ENCODE measurements at regions not wholly inside any gene's neighbourhood (a gene's known extent, or its start where the extent isn't known, plus 50 kb on each side); places are given as distances from the start of the nearest gene placed in this dataset.

GRCh38 chr22:49362211-49362839 is 465.3 kb downstream of the BRD1 start:
- no peak for TF ChIP-seq ZFX (IDR thresholded peaks at IDR 0.05; ENCODE audit: borderline replicate concordance)
- TF ChIP-seq CTCF (IDR thresholded peaks at IDR 0.05): no peak
- no peak overlapping the region for H3K27ac ChIP-seq

DNA sequence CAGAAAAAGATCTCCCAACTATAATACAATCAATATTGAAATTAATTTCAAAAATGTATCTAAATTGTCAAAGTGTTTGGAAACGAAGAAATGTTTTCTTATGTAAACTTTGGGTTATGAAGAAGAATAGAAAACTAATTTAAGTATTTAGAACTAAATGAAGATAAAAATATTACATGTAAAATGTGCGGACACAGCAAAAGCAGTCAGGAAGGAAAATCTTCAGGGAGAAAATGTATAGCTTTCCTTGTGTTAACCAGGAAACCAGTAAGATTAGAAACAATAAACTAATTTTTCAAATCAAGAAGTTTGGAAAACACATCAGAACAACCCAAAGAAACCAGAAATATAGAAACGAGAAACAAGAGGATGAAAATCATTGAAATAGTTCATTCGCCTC is 466.5 kb downstream of the BRD1 start:
- no peak overlapping the region for H3K27ac ChIP-seq
- TF ChIP-seq ZFX (IDR thresholded peaks at IDR 0.05; ENCODE audit: borderline replicate concordance): no peak
- no peak for TF ChIP-seq CTCF (IDR thresholded peaks at IDR 0.05)

GRCh38 chr22:49360746-49361145 is 466.9 kb downstream of the BRD1 start:
- TF ChIP-seq CTCF (IDR thresholded peaks at IDR 0.05) (no peak), ZFX (IDR thresholded peaks at IDR 0.05; ENCODE audit: borderline replicate concordance) (no peak)
- H3K27ac ChIP-seq: no peak overlapping the region

- H3K27ac ChIP-seq: no peak overlapping the region
- TF ChIP-seq CTCF (IDR thresholded peaks at IDR 0.05) (no peak), ZFX (IDR thresholded peaks at IDR 0.05; ENCODE audit: borderline replicate concordance) (no peak)
These were observed 468.6 kb downstream of the BRD1 start for GRCh38 chr22:49359076-49359475.

DNA sequence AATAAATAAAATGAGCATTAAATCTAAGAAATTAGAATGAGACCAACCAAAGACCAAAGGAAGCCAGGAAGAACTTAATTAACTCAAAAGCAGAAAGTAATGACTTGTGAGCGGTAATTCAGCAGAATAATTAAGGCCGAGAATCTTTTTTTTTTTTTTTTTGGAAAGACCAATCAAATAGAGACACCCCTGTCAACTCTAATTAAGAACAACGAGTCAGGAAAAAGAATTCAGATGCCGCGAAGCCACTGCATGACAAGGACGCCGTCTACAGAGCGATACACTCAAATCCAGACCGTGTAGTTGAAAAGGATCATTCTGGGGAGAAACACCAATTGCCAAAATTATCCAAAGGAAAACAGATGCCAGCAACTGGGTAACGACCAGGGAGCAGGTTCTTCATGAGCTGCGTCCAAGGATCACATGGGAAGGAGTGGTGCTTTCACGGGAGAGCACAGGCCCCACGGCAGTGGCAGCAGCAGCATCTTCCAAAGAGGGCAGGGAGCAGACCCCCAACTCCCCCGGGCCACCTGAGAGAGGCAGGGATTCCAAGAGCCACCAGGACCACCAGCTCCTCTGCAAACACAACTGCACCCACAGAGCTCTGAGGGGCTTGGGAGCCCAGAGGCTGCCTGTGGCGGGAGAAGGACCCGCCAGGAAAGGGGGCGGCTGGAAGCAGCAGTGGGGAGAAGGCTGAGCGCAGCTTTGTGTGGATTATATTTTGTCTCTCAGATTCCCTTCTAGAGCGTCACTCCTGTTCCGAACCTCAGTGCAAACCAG is 469.8 kb downstream of the BRD1 start:
- H3K27ac ChIP-seq: no peak overlapping the region
- TF ChIP-seq ZFX (IDR thresholded peaks at IDR 0.05; ENCODE audit: borderline replicate concordance) (no peak), CTCF (IDR thresholded peaks at IDR 0.05) (no peak)

DNA sequence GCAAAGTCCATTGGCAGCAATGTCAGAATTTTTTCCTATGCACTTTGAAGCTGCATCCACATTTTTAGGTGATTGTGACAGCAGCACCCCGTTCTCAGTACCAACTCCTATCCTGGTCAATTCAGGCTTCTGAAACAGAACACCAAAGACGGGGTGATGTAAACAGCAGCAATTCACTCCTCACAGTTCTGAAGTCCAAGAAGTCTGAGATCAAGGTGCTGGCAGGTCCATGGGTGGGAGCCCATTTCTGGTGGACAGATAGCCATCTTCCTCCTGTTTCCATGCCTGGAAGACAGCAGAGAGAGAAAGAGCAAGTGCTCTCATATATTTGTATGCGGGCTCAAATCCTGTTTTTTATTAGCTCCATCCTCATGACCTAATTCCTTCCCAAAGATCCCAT is 471.2 kb downstream of the BRD1 start:
- TF ChIP-seq ZFX (IDR thresholded peaks at IDR 0.05; ENCODE audit: borderline replicate concordance): no peak
- TF ChIP-seq CTCF (IDR thresholded peaks at IDR 0.05): no peak

DNA sequence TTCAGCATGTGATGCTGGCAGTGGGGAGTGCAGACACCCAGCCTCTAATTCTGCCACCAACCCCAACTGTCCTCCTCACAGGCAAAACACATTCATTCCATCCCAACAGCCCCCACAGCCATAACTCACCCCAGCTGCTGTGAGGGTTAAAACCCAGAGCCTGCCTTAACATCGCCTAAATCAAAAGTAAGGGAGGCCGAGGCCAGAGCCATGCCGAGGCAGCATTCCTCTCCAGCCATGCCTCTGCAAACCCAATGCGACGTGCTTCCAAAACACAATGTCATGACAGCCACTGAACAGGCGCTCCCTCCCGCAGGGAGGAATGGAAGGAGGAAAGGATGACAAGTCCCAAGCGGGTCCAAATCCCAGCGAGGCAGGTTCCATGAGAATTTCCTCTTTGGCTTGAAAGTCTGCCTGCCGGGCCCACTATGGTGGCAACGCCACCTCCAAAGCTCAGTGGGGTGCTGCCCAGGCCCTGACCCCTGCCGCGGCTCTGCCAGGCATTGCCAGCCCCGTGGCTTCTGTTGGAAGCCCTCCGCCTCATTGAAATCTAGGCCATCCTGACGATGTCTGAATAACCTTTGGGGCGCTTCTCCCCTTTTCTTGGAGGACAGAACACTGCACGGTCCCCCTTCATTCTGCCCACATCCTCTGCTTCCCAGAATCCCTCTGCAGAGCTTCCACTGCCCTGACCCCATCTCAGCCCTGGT is 472.3 kb downstream of the BRD1 start:
- H3K27ac ChIP-seq: no peak overlapping the region
- TF ChIP-seq ZFX (IDR thresholded peaks at IDR 0.05; ENCODE audit: borderline replicate concordance) (no peak), CTCF (IDR thresholded peaks at IDR 0.05) (no peak)

More for the DNA sequence above, 471.2 kb downstream of the BRD1 start:
- no peak overlapping the region for H3K27ac ChIP-seq
